Fibroblast of skin of right biceps (primary cell): ENCODE measurements at regions not wholly inside any gene's neighbourhood (a gene's known extent, or its start where the extent isn't known, plus 50 kb on each side); places are given as distances from the start of the nearest gene placed in this dataset.

Experiments
- DNase-seq: peaks from one replicate; pipeline ENCODE4 v3.0.0-alpha.2; 2013

- DNase-seq, result no peak
Measured at GRCh38 chr13:50071379-50071778, 56.1 kb downstream of the KCNRG start.

- no peak for DNase-seq
Measured at GRCh38 chr13:50072676-50073075, 57.4 kb downstream of the KCNRG start.

GRCh38 chr13:50073340-50073739 is 58.1 kb downstream of the KCNRG start:
- no peak for DNase-seq

GRCh38 chr13:50074843-50075242 is 59.6 kb downstream of the KCNRG start:
- no peak for DNase-seq

GRCh38 chr13:50075619-50076097 is 60.4 kb downstream of the KCNRG start:
- no peak for DNase-seq

GRCh38 chr13:50077431-50077830 is 62.2 kb downstream of the KCNRG start:
- DNase-seq, result no peak

GRCh38 chr13:50078231-50078894 is 63.1 kb downstream of the KCNRG start:
- no peak for DNase-seq

GRCh38 chr13:50078895-50079654 is 63.8 kb downstream of the KCNRG start:
- no peak for DNase-seq

- DNase-seq, result no peak
Measured at GRCh38 chr13:50079655-50080202, 64.5 kb downstream of the KCNRG start.

GRCh38 chr13:50080203-50080910 is 65.1 kb downstream of the KCNRG start:
- peak; percentile 51 for DNase-seq

- DNase-seq, result peak; percentile 45
Measured at GRCh38 chr13:50080911-50081678, 65.9 kb downstream of the KCNRG start.

GRCh38 chr13:50081679-50082425 is 66.6 kb downstream of the KCNRG start:
- DNase-seq, result peak; percentile 99

- DNase-seq, result peak; percentile 78
Measured at GRCh38 chr13:50082426-50083281, 67.4 kb downstream of the KCNRG start.

GRCh38 chr13:50085063-50085462 is 69.8 kb downstream of the KCNRG start:
- peak; percentile 57 for DNase-seq

- DNase-seq, result no peak
Measured at GRCh38 chr13:50089633-50090032, 74.4 kb downstream of the KCNRG start.

- DNase-seq, result no peak
Measured at GRCh38 chr13:50090211-50090610, 75.0 kb downstream of the KCNRG start.

- DNase-seq, result peak; percentile 48
Measured at GRCh38 chr13:50094615-50095293, 79.5 kb downstream of the KCNRG start.

- no peak for DNase-seq
Measured at GRCh38 chr13:50098693-50099092, 83.4 kb downstream of the KCNRG start.

- no peak for DNase-seq
Measured at GRCh38 chr13:50099473-50099872, 84.2 kb downstream of the KCNRG start.

- DNase-seq, result no peak
Measured at GRCh38 chr13:50101590-50101989, 86.3 kb downstream of the KCNRG start.
